ENCODE measurements at regions not wholly inside any gene's neighbourhood (a gene's known extent, or its start where the extent isn't known, plus 50 kb on each side); places are given as distances from the start of the nearest gene placed in this dataset.

DNA sequence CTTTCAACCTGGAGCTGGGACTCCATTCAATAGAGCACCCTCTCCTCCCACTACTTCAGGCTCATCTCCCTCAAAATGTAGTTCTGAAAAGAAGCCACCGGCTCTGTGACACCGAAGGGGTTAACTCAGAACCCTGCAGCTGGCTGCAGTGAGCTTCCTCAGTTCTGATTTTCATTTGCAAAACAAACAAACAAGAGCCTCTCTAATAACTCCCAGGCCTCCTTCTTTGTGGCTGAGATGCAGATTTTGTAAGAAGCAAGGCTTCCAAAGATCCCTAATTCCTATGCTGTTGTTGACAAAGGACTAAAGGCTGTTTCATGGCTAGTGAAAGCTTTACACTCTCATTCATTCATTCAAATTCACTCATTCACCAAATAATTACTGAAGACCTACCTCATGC is 333.4 kb upstream of the TBX3 start:
- no peak for TF ChIP-seq CTCF (IDR thresholded peaks at IDR 0.05)
- no peak for TF ChIP-seq FOSL2 (IDR thresholded peaks at IDR 0.05)
- TF ChIP-seq FOSL2 (CRISPR knock-in tag; IDR thresholded peaks at IDR 0.05): no peak
- TF ChIP-seq CBX2 (IDR thresholded peaks at IDR 0.05; ENCODE audit: borderline replicate concordance, low read depth): no peak
- TF ChIP-seq POLR2A (IDR thresholded peaks at IDR 0.05; ENCODE audit: low read length): no peak
- no peak for TF ChIP-seq SMC3 (IDR thresholded peaks at IDR 0.05)
- TF ChIP-seq CEBPB (IDR thresholded peaks at IDR 0.05): no peak
- no peak for TF ChIP-seq RNF2 (IDR thresholded peaks at IDR 0.05; ENCODE audit: borderline replicate concordance, low read depth)
- no peak for TF ChIP-seq USF2 (IDR thresholded peaks at IDR 0.05)
- no peak for TF ChIP-seq CHD2 (IDR thresholded peaks at IDR 0.05; ENCODE audit: low read length, partially characterized antibody)

All from A549 (cell line).